Right hindlimb (tissue), 1 donor: ENCODE measurements at regions not wholly inside any gene's neighbourhood (a gene's known extent, or its start where the extent isn't known, plus 50 kb on each side); places are given as distances from the start of the nearest gene placed in this dataset.
"Not testable (repeated sequence)": the region's sequence is repeated elsewhere in the genome, so short reads cannot be mapped to it uniquely, and the experiment has no call there.

Experiments used
- DNase-seq: peaks from one replicate; pipeline ENCODE4 v3.0.0-alpha.2; 2018

DNA sequence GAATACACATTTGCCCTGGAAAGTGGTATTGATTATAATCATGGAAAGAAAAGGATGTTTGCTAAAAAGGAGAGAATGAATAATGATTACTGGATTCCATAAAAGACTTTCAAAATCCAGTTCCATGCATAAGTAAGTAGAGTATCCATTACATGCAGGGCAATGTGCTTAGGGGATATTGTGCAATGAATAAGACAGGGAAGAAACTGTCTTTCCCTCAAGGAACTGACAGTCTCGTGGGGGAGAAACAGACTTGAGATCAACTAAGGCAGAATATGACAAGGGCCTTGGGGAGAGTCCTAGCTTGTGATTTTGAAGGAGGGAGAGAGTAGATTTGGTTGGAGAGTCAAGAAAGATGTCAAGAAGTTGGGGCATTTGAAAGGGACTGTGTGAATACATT lies 130.6 kb downstream of the SPP2 start:
- no peak for DNase-seq

DNA sequence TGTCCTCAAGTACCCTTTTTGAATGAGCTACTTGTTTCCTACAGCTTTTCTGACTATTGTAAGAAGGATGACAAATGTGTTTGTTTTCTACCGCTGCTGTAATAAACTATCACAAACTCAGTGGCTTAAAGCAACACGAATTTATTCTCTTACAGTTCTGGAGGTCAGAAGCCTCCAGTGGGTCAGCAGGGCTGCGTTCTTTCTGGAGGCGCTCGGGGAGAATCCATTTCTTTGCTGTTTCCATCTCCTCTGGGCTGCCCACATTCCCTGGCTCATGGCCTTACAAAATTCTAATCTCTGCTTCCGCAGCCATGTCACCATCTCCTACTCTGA lies 128.5 kb downstream of the SPP2 start:
- no peak for DNase-seq

DNA sequence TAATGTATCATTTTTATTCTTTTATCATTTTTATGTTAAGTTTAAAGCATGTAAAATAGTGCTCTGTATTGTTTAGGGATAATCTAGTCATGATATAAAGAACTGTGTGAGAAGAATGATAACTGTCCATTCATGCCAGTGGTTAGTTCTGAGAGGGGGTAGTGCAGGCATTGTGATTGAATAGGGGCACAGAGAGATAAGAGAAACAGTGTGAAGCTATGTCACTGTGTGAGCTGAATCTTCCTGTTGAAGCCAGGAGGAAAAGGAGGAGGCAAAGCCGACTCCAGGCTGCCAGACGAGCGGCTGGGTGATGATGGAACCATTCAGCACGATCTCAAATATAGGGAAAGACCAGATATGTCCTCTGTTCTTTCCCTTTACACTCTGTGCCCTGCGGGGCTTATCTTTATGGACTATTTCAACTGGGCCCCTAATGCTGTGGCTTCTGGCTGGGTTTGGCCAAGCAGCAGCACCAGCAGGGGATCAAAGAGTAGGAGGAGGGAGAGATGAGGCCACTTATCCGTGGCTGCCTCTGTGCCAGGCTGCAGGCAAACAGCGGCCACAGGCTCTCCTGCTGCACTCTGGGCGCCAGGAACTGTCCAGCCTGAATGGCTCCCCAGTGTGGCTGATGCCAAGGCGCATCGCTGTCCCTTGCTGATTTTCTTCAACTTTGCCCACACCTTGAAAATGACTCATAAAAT lies 128.0 kb downstream of the SPP2 start:
- no peak for DNase-seq

DNA sequence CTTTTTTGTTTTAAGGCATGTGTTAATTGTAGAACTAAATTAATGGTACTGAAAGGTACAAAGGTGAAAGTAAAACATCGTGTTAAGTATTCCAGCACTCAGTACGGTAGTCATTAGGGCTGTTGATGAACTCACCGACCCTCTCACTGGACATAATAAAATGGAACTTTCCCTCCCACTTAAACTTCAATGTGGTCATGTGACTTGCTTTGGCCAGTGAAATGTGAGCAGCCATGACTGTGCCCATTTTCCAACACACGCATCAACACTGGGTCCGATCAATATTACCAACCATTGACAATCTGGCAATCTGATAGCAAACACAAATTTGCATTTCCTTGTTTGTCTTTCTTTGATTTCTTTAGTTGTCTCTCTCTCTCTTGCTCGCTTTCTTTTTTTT lies 125.1 kb downstream of the SPP2 start:
- DNase-seq: no peak

DNA sequence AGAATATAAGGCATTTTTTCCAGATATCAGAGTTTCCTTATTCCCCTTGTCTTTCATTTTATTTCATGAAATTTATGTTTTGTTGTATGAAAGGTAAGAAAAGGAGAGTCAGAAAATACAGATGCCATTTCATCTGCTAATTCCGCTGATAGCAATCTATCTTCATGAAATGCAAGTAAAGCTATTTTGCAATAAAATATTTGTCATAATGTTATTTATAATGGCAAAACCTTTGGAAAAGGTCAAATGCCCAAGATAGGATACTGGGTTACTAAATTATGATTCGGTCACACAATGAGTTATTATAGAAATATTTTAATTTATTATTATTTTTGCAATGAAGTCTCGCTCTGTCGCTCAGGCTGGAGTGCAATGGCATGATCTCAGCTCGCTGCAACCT lies 124.2 kb downstream of the SPP2 start:
- no peak for DNase-seq

DNA sequence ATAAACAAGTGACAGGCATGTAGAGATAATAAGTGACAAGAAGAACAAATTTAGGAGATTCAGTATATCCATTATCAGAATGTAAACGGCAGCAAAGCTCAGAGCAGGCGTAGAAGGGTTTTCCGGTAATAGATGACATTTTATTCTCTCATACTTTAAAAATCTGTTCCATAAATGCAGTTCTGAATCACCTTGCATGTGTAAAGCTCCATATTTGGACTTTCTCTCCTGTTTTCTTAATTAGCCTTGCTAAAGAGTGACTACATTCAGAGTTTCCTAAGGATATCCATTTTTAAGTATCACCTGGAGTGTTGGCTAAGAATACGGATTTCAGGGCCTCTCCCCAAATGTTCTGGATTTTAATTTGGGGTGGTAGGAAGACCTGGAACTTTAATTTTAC lies 122.0 kb downstream of the SPP2 start:
- no peak for DNase-seq

DNA sequence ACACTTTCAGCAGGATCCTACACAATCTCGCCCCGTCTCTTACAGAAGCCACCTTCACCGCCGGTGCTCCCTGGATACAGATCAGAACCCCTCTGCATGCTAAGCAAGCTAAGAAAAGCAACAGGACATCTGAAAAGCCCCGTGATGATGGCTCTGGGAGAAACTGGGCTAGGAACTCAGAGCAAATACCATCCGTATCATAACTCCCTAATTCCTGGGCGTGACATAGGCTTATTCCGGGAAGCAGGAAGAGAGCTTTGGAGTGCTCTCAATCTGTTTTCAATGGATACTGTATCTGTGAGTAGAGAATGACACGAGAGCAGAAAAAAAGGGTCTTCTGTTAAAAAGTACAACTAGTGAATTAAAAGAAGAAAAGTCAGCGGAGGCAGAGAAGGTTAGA lies 121.6 kb downstream of the SPP2 start:
- DNase-seq: no peak

DNA sequence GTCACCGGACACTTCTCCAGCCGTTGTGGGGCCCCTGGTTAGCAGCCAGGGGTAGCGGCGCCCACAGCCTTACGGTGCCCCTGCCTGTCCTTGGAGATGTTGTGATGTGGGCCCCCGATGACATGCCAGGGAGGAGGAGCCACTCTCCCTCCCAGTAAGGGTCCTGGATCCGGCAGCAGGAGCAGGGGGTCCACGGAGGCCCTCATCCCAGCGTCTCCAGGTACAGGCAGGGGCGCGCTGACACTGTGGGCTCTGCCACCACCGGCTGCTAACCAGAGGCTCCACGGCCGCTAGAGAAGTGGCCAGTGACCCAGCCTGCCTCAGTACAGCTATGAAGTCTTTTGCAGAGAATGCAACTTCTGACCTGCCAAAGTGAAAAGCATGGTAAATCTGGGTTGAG lies 121.2 kb downstream of the SPP2 start:
- no peak for DNase-seq

DNA sequence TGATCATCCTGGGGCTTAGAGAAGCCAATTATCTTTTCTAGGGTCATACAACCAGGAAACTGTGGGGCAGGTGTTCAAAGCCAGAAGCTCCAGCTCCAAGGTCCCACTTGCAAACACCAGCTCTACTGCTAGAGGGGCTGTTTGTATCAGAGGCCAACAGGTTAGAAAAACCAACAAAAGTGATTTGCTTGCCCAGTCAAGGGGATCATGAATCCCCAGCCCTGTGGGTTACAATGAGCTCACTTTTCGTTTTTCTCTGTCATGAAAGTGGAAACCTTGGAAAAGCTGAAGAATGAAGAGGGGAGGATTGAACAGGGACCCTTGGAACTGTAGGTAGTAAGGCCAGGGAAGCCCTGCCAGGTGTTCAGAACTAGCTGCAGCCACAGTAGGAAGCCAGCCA lies 119.2 kb downstream of the SPP2 start:
- no peak for DNase-seq

DNA sequence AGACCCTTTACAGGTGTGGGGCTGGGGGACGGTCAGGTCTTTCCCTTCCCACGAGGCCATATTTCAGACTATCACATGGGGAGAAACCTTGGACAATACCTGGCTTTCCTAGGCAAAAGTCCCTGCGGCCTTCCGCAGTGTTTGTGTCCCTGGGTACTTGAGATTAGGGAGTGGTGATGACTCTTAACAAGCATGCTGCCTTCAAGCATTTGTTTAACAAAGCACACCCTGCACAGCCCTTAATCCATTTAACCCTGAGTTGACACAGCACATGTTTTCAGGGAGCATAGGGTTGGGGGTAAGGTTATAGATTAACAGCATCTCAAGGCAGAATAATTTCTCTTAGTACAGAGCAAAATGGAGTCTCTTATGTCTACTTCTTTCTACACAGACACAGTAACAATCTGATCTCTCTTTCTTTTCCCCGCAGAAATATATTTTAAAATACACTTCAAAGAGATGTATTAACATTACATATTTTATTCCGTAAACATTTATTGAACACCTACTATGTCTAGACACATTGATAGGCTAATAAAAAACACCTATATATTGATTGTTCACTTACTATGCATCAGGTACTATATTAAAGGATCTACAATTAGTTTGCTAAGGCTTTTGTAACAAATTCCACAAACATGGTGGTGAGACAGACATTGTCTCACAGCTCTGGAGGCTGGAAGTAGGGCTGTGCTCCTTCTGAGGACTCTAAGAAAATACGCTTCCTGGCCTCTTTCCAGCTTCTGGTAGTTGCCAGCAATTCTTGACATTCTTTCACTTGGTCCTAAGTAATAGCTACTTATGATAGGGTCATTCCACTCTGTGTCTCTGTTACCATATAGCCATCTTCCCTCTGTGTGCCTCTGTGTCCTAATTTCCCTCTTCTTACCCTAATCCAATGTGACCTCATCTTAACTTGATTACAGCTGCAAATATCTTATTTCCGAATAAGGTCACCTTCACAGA lies 118.4 kb downstream of the SPP2 start:
- not testable (repeated sequence) for DNase-seq

DNA sequence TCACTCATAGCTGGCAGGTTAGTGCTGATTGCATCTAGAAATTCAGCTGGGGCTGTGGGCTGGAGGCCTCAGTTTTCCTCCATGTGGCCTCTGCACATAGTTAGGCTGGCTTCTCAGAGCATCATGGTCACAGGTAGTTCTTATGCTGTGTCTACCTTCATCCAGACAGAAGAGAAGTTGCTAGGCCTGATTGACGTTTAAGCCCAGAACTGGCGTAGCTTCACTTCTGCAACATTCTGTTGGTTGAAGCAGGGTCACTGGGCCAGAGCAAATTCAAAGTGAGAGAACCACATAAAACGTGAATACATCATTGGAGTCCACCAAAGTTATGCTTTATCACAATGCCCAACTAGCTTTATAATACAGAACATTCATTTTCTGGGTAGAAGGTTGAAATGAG lies 116.0 kb downstream of the SPP2 start:
- no peak for DNase-seq

DNA sequence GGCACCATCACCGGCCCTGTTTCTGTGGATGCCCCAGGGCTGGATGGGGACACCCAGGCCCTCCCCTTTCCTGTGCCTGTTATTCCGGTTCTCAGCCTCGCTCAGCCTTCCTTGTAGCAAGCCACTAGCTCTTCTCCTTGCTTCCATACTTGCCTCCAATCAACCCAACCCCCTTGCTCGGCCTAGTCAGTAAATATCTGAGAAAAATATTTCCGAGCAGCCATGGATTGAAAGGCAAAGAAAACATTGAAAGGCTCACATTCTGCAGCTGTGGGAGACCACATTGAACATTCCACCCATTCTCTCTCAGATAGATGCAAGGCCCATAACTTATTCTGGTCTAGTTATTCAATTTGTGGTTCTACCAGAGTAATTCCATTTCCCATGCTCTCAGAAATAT lies 114.9 kb downstream of the SPP2 start:
- no peak for DNase-seq

DNA sequence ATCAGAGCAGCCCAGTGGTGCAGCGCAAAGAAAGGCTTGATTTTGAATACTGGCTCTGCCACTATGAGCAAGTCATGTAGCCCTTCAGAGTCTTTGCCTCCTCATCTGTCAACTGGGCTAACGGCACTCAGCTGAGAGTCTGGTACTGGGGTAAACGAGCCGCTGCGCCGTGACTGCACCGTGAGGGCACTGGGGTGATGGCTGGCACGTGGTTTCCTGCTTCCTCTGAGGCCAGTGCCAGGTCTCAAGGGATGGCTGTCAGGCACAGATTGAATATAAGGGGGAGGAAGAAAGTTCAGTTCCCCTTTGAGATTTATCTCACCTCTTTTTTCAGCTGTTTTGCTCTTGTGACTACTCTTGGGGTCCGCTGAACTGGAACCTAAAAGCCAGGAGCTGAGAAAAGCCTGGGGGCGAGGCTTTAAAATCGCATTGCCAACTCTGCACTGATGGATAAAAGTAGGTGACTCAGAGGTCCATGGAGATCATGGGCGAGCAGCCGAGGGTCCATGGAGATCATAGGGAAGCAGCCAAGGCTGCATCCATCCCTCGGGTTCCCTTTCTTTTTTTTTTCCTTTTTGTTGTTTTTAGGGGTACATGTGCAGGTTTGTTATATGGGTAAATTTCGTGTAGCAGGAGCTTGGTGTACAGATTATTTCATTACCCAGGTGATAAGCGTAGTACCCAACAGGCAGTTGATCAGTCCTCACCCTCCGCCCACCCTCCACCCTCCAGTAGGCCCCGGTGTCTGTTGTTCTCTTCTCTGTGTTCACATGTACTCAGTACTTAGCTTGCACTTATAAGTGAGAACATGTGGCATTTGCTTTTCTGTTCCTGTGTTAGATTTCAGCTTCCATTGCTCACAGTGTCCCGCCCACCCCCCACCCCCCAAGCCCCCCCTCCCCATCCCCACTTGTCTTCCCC lies 114.3 kb downstream of the SPP2 start:
- DNase-seq: no peak

DNA sequence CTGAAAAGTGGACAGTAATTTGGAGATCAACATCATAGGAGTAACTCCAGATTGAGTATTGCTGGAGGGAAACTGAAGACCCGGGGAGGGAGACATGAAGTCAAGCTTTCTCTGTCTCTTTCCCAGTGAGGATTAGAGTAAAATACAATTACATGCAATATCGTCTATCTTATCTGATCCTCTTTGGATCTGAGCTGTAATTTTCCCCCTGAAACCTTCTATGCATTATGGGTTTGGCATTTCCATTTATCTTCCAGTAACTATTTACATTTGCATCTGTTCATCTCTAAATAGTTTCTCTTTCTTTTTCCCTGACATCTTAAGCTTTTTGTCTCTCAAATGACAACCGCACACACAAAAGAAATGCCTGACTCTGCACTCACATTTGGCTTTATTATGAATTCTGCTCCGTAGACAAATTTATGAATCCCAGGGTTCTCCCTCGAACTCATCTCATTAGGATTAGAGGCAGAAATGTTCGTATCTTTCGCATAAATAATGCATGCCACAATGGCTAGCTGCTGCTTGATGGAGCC lies 113.1 kb downstream of the SPP2 start:
- DNase-seq: no peak

DNA sequence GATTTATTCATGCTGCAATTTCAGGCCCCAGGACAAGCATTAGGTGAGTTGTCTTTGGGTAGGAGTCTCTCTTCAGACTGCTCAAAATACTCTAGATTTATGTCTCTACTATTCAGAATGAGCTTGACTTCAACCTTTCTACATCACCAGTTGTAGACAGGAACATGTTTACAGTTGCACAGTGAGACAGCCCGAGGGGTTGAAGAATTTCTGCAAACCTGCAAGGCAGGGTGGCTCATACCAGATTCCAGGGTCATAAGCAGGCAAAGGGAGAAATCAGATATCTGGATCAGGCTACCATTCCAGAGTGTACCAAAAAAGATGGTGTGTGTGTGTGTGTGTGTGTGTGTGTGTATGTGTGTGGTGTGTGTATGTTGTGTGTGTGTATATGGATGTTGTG lies 112.4 kb downstream of the SPP2 start:
- DNase-seq: no peak

DNA sequence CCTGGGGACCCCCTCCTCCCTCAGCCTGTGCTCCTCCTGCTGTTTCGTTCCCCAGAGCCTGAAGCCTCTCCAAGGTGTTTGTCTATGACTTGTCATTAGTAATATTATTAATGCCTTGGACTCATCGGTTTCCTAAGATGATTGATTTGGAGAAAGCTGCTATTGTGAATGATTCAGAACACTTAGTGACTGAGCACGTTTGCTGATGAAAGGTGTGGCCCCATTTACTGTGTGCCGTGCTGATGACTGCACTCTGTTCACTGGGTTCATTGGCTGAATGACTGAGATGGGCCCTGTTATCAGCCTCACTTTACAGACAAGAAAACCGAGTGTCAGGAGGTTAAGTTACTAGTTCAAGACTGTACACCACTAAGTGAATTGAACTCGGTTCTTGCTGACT lies 111.4 kb downstream of the SPP2 start:
- no peak for DNase-seq

DNA sequence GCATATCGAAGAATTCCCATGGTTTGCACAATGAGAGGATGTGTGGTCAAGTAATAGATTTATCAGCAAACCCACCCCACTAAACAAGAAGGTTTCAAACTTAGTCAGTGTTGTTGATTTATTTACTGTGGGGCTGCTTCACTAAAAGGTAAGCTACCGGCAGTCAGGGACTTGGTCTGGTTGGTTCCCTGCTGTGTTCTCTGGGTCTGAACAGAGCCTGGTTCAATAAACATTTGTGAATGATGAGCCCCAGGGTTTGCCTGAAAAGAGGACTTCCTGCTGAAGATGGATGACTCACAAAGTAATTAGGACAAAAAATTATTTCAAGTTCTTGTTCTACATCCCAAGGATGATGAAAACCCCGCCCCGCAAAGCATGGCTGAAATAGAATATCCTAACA lies 108.3 kb downstream of the SPP2 start:
- DNase-seq: no peak

DNA sequence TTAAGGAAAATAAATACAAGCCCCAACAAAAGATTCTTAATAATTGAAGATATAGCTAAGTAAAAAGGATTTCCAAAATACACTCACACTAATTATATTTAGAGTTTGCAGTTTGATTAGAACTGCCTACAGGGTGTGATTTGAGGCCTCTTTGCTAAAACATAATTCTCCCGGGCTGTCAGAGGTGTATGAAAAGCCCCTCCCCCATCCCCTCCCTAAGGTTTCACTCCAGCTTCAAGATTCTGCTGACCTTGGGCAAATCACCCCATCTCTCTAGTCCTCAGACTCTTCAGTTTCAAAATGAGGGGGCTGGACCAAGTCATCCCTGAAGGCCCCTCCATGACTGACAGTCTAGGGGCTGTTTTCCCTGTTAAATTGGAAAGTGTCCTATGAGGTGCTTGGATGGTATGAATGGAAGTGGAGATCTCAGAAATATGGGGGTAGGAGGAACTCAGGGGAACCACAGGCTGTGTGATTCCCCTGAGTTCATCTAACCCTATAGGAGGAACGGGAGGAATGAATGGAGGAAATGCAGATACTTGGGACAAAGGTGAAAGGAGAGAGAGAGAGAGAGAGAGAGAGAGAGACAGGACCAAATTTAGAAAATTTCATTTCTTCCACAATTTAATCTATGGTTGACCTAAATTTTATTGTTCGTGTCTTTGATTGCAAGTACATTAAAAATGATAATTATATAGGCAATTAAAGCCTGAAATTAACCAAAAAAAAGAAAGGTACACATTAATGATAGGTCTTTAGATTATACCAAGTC lies 107.5 kb downstream of the SPP2 start:
- no peak for DNase-seq

DNA sequence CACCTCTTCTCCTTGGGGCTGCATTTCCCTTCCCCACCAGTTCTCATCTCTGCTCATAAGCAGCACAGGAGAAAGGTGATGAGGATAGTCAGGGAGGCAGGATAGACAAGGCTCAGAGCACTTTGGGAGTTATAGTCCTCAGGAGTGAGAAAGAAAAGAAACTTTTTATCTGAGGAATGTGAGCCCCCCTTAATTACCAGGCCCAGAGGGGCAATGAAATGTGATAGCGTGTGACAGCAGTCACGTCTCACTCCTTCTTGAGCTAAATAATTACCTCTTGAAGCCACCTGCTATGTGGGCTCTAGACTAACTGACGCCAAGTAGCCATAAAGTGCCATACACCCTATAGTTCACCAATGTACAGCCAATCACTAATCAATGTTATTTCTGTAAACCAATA lies 105.8 kb downstream of the SPP2 start:
- no peak for DNase-seq

DNA sequence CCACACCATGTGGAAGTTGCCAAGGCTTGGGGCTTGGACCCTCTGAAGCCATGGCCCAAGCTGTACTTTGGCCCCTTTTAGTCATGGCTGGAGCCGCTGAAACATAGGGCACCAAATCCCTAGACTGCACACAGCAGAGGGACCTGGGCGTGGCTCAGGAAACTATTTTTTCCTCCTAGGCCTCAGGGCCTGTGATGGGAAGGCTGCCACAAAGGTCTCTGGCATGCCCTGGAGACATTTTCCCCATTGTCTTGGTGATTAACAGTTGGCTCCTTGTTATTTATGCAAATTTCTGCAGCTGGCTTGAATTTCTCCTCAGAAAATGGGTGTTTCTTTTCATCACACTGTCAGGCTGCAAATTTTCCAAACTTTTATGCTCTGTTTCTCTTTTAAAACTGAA lies 102.3 kb downstream of the SPP2 start:
- DNase-seq: not testable (repeated sequence)

DNA sequence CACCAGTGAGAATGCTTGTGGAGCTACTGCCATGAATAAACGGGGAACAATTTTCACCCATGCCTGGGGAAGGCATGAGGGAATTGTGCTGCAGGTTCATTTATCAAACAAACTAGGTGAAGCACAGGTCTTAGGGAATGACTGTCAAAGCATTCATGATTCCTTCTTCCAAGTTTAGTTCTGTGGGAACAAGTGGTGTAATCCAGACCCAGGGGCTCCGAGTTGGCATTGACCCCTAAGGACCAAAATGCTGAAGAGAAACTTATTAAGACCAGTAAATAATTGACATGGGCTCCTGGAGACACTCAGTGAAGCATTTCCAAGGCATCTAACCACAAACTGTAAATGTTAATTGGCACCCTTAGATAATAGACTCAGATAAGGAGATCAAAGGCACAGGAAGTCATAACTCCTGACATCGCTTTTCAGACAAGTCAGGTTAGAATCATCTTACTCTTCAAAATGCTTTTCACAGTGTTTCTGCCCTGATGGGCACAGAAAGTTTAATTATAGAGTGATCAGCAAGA lies 96.9 kb downstream of the SPP2 start:
- no peak for DNase-seq
